WI38 (cell line): ENCODE measurements at regions not wholly inside any gene's neighbourhood (a gene's known extent, or its start where the extent isn't known, plus 50 kb on each side); places are given as distances from the start of the nearest gene placed in this dataset.

ENCODE experiments used
- H3K4me3 ChIP-seq: 2 replicates; pipeline ENCODE4 v1.5.1; 2011; ENCODE audit warnings: low read depth, mild to moderate bottlenecking, control low read depth, low read length
- CTCF ChIP-seq: IDR thresholded peaks from 2 replicates; pipeline ENCODE4 v1.5.1; 2012; ENCODE audit warnings: low read depth, mild to moderate bottlenecking, control low read depth, low read length

GRCh38 chr12:86852451-86852850, 596.3 kb upstream of the MGAT4C start:
- H3K4me3 ChIP-seq, result no peak overlapping the region
- TF ChIP-seq CTCF, result no peak

- TF ChIP-seq CTCF, result no peak
- H3K4me3 ChIP-seq, result no peak overlapping the region
Measured at GRCh38 chr12:86838711-86839110, 582.5 kb upstream of the MGAT4C start.

GRCh38 chr12:86838260-86838659, 582.1 kb upstream of the MGAT4C start:
- H3K4me3 ChIP-seq, result no peak overlapping the region
- no peak for TF ChIP-seq CTCF

DNA sequence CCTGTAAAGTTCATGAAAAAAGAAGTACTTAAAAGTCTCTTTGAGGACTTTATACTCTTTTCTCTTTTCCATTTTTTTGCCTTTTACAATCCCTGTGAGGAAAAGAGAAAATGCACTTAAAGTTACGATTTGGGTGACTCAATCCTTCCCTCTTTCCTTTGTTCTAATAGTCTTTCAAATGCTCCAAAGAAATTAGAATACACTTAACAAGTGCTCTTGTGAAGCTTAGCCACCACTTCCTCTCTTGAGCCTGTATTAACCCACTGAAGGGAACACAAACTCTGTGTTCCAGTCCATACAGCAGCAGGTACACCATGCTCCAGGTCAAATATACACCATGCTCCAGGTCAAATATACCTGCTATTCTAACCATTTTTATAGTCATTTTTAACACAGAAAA, 581.1 kb upstream of the MGAT4C start:
- no peak overlapping the region for H3K4me3 ChIP-seq
- TF ChIP-seq CTCF, result no peak

DNA sequence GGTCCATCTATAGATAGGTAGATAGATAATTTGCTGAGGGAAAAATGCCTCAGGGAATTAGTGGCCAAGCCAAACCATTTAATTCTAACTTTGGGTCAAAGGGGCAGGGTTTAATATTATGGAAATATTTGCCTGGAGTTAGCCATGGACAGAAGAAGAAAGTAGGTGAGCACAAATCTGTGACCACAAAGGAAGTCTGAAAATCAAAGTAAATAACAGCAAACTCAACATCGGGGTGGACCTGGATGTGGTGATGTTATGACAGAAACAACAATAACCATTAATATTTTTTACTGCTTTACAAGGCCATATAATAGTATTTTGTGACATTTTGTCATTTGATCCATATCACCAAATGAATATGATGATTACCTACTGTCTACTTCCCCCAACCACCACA, 578.0 kb upstream of the MGAT4C start:
- H3K4me3 ChIP-seq, result no peak overlapping the region
- no peak for TF ChIP-seq CTCF

- no peak overlapping the region for H3K4me3 ChIP-seq
- no peak for TF ChIP-seq CTCF
Measured at GRCh38 chr12:86827409-86827808, 571.2 kb upstream of the MGAT4C start.

DNA sequence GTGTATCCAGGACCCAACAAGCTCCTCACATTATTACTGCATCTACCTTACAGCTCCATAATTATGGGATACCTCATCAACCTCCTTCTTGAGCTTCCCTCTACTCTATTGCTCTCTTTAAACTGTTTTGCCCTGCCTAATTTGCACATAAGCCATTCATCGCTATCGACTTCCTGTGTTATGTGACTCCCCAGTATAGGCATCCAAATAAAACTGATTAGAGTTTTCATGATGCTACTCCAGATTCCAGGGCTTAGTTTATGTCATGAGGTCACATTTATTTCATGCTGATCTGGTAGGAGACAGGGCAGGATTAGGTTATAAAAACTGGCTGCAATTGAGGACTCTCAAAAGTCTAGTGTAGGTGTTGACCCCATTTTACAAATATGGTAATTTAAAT, 569.9 kb upstream of the MGAT4C start:
- no peak for TF ChIP-seq CTCF
- H3K4me3 ChIP-seq, result no peak overlapping the region

DNA sequence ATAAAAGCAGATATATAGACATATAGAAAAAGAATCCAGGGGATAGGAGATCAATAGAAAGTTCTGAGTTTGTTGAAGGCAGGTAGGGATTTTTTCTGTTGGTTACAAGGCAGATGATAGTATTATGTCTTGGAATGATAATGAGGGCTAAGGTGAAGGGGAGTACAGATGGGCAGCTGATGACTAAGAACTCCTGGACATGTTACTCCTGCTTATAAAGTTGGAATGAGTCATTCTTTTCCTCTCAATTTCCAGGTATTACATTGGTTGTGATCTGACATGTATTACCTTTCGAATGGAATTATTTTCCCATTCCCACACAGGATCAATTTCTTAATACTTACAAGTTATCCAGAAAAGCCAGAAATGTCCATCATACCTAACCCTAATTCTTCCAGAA, 545.2 kb upstream of the MGAT4C start:
- TF ChIP-seq CTCF, result no peak
- no peak overlapping the region for H3K4me3 ChIP-seq
